A673 (cell line): ENCODE measurements at regions not wholly inside any gene's neighbourhood (a gene's known extent, or its start where the extent isn't known, plus 50 kb on each side); places are given as distances from the start of the nearest gene placed in this dataset.

Source experiments
- CTCF ChIP-seq: fragments of 300-800, 200-600 bp; sonication (generic); conservative IDR thresholded peaks from 2 replicates; pipeline ENCODE4 v1.5.1; 2017; ENCODE audit warnings: low read depth, mild to moderate bottlenecking, antibody characterized with exemption, low read length, moderate library complexity, mixed read lengths
- EZH2 ChIP-seq: fragments of 200-600 bp; sonication (generic); IDR thresholded peaks from 2 replicates; pipeline ENCODE4 v1.6.1; 2017; ENCODE audit warnings: borderline replicate concordance, low read depth, mild to moderate bottlenecking, mixed read lengths, antibody characterized with exemption, low read length; ENCODE audit not compliant: poor library complexity, severe bottlenecking

DNA sequence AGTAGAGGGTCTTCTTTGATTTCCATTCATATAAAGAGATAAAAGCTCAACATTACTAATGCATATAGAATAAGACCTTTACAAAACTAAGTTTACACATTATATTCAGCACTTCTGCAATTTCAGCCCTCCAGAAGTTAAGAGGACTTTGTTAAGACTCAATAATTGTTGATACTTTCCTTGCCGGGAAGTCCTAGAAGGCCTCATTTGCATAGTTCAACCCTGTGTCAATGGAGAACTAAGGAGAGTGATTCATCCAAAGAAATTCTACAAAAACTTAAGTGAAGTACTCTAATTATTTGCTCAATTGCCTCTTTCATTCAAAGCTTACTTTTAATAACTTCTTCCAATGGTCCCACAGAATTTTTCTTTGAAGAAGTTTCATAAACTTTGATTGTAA is 1060.3 kb upstream of the CELF2 start:
- TF ChIP-seq CTCF (no peak), EZH2 (no peak)
